HepG2 (cell line): ENCODE measurements at regions not wholly inside any gene's neighbourhood (a gene's known extent, or its start where the extent isn't known, plus 50 kb on each side); places are given as distances from the start of the nearest gene placed in this dataset.

Source experiments
- ATAC-seq: fragments of 200-7000 bp; cut with Tn5 transposase; 3 replicates; pipeline ENCODE4 v1.9.1; 2020; ENCODE audit warnings: mild to moderate bottlenecking, moderate library complexity
- BruUV-seq: library from RNA; stranded (reverse); fragments of 400-500 nt; replicated peaks from 2 replicates; lab custom pipeline; 2021; lab: Mats Ljungman, UMichigan
- CTCF ChIA-PET: fragments of 300-600 bp; formaldehyde crosslinking; extraction: SDS; loops from one replicate; lab custom pipeline; 2021; ENCODE audit warnings: low total read pairs, inconsistent platforms, low intra/inter-chr PET ratio; lab: Yijun Ruan, JAX
- POLR2A ChIA-PET: fragments of 350-600 bp; sonication (Branson Sonifier 250); formaldehyde crosslinking; loops from one replicate; lab custom pipeline; 2020; ENCODE audit warnings: antibody characterized with exemption, inconsistent platforms; lab: Yijun Ruan, JAX
- DNase-seq: peaks from one replicate; pipeline ENCODE4 v3.0.0-alpha.2; 2015; ENCODE audit warnings: low spot score
- FAIRE-seq: peaks from 3 replicates; lab custom pipeline; 2011; peaks lifted over from hg19 to GRCh38; lab: Jason Lieb, UNC
- H2AFZ ChIP-seq: one replicate; pipeline ENCODE4 v1.6.1; 2011; ENCODE audit warnings: low read length, inconsistent platforms
- H3K27ac ChIP-seq: fragments of 300-600 bp; 3 replicates; pipeline ENCODE4 v1.8.0; 2011; ENCODE audit warnings: mixed run types, mild to moderate bottlenecking, mixed read lengths, low read length, inconsistent platforms; ENCODE audit not compliant: insufficient read depth; ENCODE audit errors: extremely low read length
- H3K27me3 ChIP-seq, 2 experiments: fragments of 200-600 bp in 1 of 2; 2 replicates in 1 of 2; 3 replicates in 1 of 2; pipeline versions ENCODE4 v1.6.0 to v1.8.0; 2011; ENCODE audit warnings: low read length in 2 of 2, mild to moderate bottlenecking in 2 of 2, moderate library complexity in 2 of 2, inconsistent platforms in 1 of 2; ENCODE audit not compliant: insufficient read depth in 2 of 2, control insufficient read depth in 1 of 2
- H3K36me3 ChIP-seq, 2 experiments: fragments of 200-600 bp in 1 of 2; replicated peaks in 1 of 2; 2 replicates in 1 of 2; 3 replicates in 1 of 2; pipeline versions ENCODE4 v1.5.1 to v1.8.0; 2011; ENCODE audit warnings: low read length in 2 of 2, inconsistent platforms in 1 of 2; ENCODE audit not compliant: insufficient read depth in 2 of 2, control insufficient read depth in 1 of 2
- H3K4me1 ChIP-seq: 2 replicates; pipeline ENCODE4 v1.5.1; 2012; ENCODE audit warnings: low read length, inconsistent platforms; ENCODE audit not compliant: insufficient read depth
- H3K4me2 ChIP-seq: 2 replicates; pipeline ENCODE4 v1.6.0; 2011; ENCODE audit warnings: low read depth, low read length, inconsistent platforms
- H3K4me3 ChIP-seq, 3 experiments: fragments of 200-600 bp in 1 of 3; sonication (generic), shearing (Covaris generic) in 1 of 3; replicated peaks in 1 of 3; 2 replicates each; pipeline ENCODE4 v1.5.1; 2011 to 2016; ENCODE audit warnings: low read length in 3 of 3, inconsistent platforms in 2 of 3, low read depth in 2 of 3, mild to moderate bottlenecking in 2 of 3, control low read depth in 1 of 3, mixed read lengths in 1 of 3; ENCODE audit not compliant: insufficient read depth in 1 of 3
- H3K79me2 ChIP-seq: one replicate; pipeline ENCODE4 v1.6.1; 2011; ENCODE audit warnings: low read length, inconsistent platforms; ENCODE audit not compliant: insufficient read depth
- H3K9ac ChIP-seq: 2 replicates; pipeline ENCODE4 v1.6.0; 2011; ENCODE audit warnings: mild to moderate bottlenecking, low read depth, low read length, inconsistent platforms; ENCODE audit not compliant: insufficient read depth
- H3K9me3 ChIP-seq: 2 replicates; pipeline ENCODE4 v1.5.1; 2012; ENCODE audit warnings: mild to moderate bottlenecking, low read length
- H4K20me1 ChIP-seq: 2 replicates; pipeline ENCODE4 v1.6.0; 2011; ENCODE audit warnings: inconsistent platforms, mild to moderate bottlenecking, low read length, moderate library complexity; ENCODE audit not compliant: insufficient read depth
- CERS6 ChIP-seq: sonication (generic); formaldehyde crosslinking; IDR thresholded peaks from 2 replicates; pipeline ENCODE4 v1.5.0; 2020; ENCODE audit warnings: missing genetic modification reagents
- ESRRA ChIP-seq: sonication (generic); formaldehyde crosslinking; IDR thresholded peaks from 2 replicates; pipeline ENCODE4 v1.5.1; 2020; ENCODE audit warnings: mild to moderate bottlenecking, low read depth, missing genetic modification reagents
- MTA3 ChIP-seq: sonication (generic); formaldehyde crosslinking; IDR thresholded peaks from 2 replicates; pipeline ENCODE4 v1.4.0; 2020; ENCODE audit warnings: missing genetic modification reagents
- MXD1 ChIP-seq: sonication (generic); formaldehyde crosslinking; IDR thresholded peaks from 2 replicates; pipeline ENCODE4 v1.4.0; 2020; ENCODE audit warnings: mild to moderate bottlenecking, missing genetic modification reagents
- NFYC ChIP-seq: IDR thresholded peaks from 2 replicates; pipeline ENCODE4 v1.6.1; 2016; ENCODE audit warnings: missing genetic modification reagents, missing compliant biosample characterization
- NR2F6 ChIP-seq, 2 experiments: IDR thresholded peaks; 2 replicates each; pipeline ENCODE4 v1.6.1; 2016; ENCODE audit warnings: antibody characterized with exemption in 1 of 2, mild to moderate bottlenecking in 1 of 2
- RARG ChIP-seq: sonication (generic); formaldehyde crosslinking; IDR thresholded peaks from 2 replicates; pipeline ENCODE4 v1.4.0; 2020; ENCODE audit warnings: low read depth, mild to moderate bottlenecking, missing genetic modification reagents
- RXRB ChIP-seq: IDR thresholded peaks from 2 replicates; pipeline ENCODE4 v1.6.1; 2016; ENCODE audit warnings: borderline replicate concordance, missing genetic modification reagents, missing compliant biosample characterization
- TCF7L2 ChIP-seq: IDR thresholded peaks from 2 replicates; pipeline ENCODE4 v1.6.1; 2011; ENCODE audit warnings: mild to moderate bottlenecking, low read depth, low read length, moderate library complexity
- THAP9 ChIP-seq: sonication (generic); formaldehyde crosslinking; IDR thresholded peaks from 2 replicates; pipeline ENCODE4; 2020; ENCODE audit warnings: missing genetic modification reagents, mild to moderate bottlenecking, borderline replicate concordance
- ZNF468 ChIP-seq: sonication (generic); formaldehyde crosslinking; IDR thresholded peaks from 2 replicates; pipeline ENCODE4 v1.8.0; 2022; ENCODE audit warnings: mild to moderate bottlenecking, moderate library complexity, missing genetic modification reagents
- ZNF547 ChIP-seq: sonication (generic); formaldehyde crosslinking; IDR thresholded peaks from 2 replicates; pipeline ENCODE4 v1.5.1; 2020; ENCODE audit warnings: mild to moderate bottlenecking, missing genetic modification reagents
- ZNF562 ChIP-seq: sonication (generic); formaldehyde crosslinking; IDR thresholded peaks from 2 replicates; pipeline ENCODE4 v1.8.0; 2022; ENCODE audit warnings: missing genetic modification reagents, borderline replicate concordance
- ZNF747 ChIP-seq: sonication (generic); formaldehyde crosslinking; IDR thresholded peaks from 2 replicates; pipeline ENCODE4 v1.8.1; 2023; ENCODE audit warnings: missing genetic modification reagents, mild to moderate bottlenecking, borderline replicate concordance
- ZNF761 ChIP-seq: sonication (generic); formaldehyde crosslinking; conservative IDR thresholded peaks from 2 replicates; pipeline ENCODE4 v1.4.0; 2020; ENCODE audit warnings: mild to moderate bottlenecking, missing genetic modification reagents
- WGBS: methylation state at CpG from one replicate; pipeline ENCODE4 v1.1.6; 2017; ENCODE audit warnings: low lambda C conversion rate; 5-methylcytosine and 5-hydroxymethylcytosine counted together
- in situ Hi-C: cut with HindIII; loops from 2 replicates; pipeline ENCODE4 v1.10.0; 2017; ENCODE audit warnings: low pct_unique_long_range_greater_than_20kb; ENCODE audit not compliant: extremely low pct_ligation_motif_present
- intact Hi-C: fragments of 100-400 bp; cut with micrococcal nuclease; formaldehyde crosslinking; loops from one replicate; pipeline ENCODE4 v1.10.0; 2022; ENCODE audit not compliant: unreplicated experiment

GRCh38 chr10:3278771-3279170 is 106.2 kb upstream of the PITRM1 start:
- ATAC-seq (no peak), FAIRE-seq (no peak), DNase-seq (no peak)
- TF ChIP-seq ZNF761 (CRISPR knock-in tag) (no peak), CERS6 (no peak), RXRB (CRISPR knock-in tag) (no peak), ZNF747 (CRISPR knock-in tag) (no peak), MTA3 (no peak), TCF7L2 (no peak), NR2F6 (IDR thresholded peaks at IDR 0.05) (no peak), NR2F6 (CRISPR knock-in tag; IDR thresholded peaks at IDR 0.05) (no peak), NFYC (CRISPR knock-in tag) (no peak), RARG (no peak), ZNF547 (CRISPR knock-in tag) (no peak), ZNF562 (CRISPR knock-in tag) (no peak), ESRRA (CRISPR knock-in tag) (no peak), MXD1 (no peak), ZNF468 (CRISPR knock-in tag) (no peak), THAP9 (CRISPR knock-in tag) (no peak)
- no TSS peak for BruUV-seq
- Histone ChIP-seq H3K79me2 (no peaks in the 10 kb centered on the region), H3K9me3 (no peaks in the 10 kb centered on the region), H3K4me2 (no peak overlapping the region), H4K20me1 (no peaks in the 10 kb centered on the region), H2AFZ (no peak overlapping the region), H3K4me1 (no peaks in the 10 kb centered on the region), H3K9ac (no peak overlapping the region), H3K4me3 (no peak overlapping the region), H3K36me3 (no peaks in the 10 kb centered on the region), H3K27me3 (peaks cover 7 to 35% of the 10 kb centered on the region in 2 experiments; a peak in 4 of 5 replicates), H3K27ac (no peak overlapping the region)
- intact Hi-C loops (no loop called here), in situ Hi-C loops (no loop called here)
- 0% methylated on average over 2 of the region's 2 CpGs for WGBS
- POLR2A ChIA-PET: no interaction called here
- CTCF ChIA-PET: no interaction called here
